HEK293T (cell line): ENCODE measurements at regions not wholly inside any gene's neighbourhood (a gene's known extent, or its start where the extent isn't known, plus 50 kb on each side); places are given as distances from the start of the nearest gene placed in this dataset.

Experiments
- ARNT ChIP-seq: fragments of 450-650 bp; IDR thresholded peaks from 2 replicates; pipeline ENCODE4 v1.6.1; 2017; ENCODE audit warnings: mild to moderate bottlenecking
- FOXM1 ChIP-seq: fragments of 450-650 bp; IDR thresholded peaks from 2 replicates; pipeline ENCODE4 v1.6.1; 2017; ENCODE audit warnings: mild to moderate bottlenecking, borderline replicate concordance
- SP1 ChIP-seq: fragments of 450-650 bp; IDR thresholded peaks from 2 replicates; pipeline ENCODE4 v1.6.1; 2017
- TARDBP ChIP-seq: fragments of 450-650 bp; IDR thresholded peaks from 2 replicates; pipeline ENCODE4 v1.6.1; 2016
- ZNF384 ChIP-seq: fragments of 450-650 bp; IDR thresholded peaks from 2 replicates; pipeline ENCODE4 v1.6.1; 2016

GRCh38 chr3:55200906-55201305, 273.0 kb upstream of the LRTM1 start:
- TF ChIP-seq SP1 (no peak), ZNF384 (no peak), ARNT (no peak), TARDBP (no peak), FOXM1 (no peak)
